ENCODE measurements at regions not wholly inside any gene's neighbourhood (a gene's known extent, or its start where the extent isn't known, plus 50 kb on each side); places are given as distances from the start of the nearest gene placed in this dataset.
"Not testable (repeated sequence)": the region's sequence is repeated elsewhere in the genome, so short reads cannot be mapped to it uniquely, and the experiment has no call there.

DNA sequence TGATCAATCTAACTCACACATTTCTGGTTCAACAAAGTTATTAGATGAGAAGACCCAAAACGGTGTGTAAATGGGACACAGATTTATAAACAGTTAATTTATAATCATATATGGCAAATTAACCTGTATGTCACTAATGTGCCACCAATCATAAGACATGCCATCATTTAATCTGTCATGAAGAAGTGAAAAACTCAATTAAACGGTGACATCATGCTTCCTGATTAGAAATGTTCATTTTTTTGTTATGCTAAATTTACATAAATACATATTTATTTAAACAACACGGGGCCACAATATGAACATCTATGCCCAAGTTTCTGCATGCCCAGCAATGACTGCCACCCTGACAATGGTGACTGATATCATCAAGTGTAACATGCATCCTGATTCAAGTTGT is 164.1 kb upstream of the EEA1 start:
- no peaks in the 10 kb centered on the region for H4K20me1 ChIP-seq (ENCODE audit: insufficient read depth, poor library complexity, severe bottlenecking)
- H3K9me2 ChIP-seq (replicated peaks; ENCODE audit: insufficient read depth) = no peaks in the 10 kb centered on the region
- H3K27ac ChIP-seq = no peak overlapping the region
- no peaks in the 10 kb centered on the region for H3K79me2 ChIP-seq
- H3K9me3 ChIP-seq (ENCODE audit: low read depth) = no peaks in the 10 kb centered on the region
- H3K36me3 ChIP-seq (replicated peaks; ENCODE audit: insufficient read depth, low read depth) = no peaks in the 10 kb centered on the region
- H3K4me1 ChIP-seq (ENCODE audit: insufficient read depth) = peaks cover 13% of the 10 kb centered on the region
- WGBS (ENCODE audit: low lambda C conversion rate, missing lambda C conversion rate) = 88% methylated on average over 3 of the region's 3 CpGs
- H3K4me3 ChIP-seq = no peak overlapping the region
- TF ChIP-seq, protein P1, sequence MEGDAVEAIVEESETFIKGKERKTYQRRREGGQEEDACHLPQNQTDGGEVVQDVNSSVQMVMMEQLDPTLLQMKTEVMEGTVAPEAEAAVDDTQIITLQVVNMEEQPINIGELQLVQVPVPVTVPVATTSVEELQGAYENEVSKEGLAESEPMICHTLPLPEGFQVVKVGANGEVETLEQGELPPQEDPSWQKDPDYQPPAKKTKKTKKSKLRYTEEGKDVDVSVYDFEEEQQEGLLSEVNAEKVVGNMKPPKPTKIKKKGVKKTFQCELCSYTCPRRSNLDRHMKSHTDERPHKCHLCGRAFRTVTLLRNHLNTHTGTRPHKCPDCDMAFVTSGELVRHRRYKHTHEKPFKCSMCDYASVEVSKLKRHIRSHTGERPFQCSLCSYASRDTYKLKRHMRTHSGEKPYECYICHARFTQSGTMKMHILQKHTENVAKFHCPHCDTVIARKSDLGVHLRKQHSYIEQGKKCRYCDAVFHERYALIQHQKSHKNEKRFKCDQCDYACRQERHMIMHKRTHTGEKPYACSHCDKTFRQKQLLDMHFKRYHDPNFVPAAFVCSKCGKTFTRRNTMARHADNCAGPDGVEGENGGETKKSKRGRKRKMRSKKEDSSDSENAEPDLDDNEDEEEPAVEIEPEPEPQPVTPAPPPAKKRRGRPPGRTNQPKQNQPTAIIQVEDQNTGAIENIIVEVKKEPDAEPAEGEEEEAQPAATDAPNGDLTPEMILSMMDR (IDR thresholded peaks at IDR 0.05; ENCODE audit: poor library complexity) = no peak
- TF ChIP-seq EZH2phosphoT487 (IDR thresholded peaks at IDR 0.05; ENCODE audit: low read depth, severe bottlenecking, unreplicated experiment) (no peak), EZH2 (IDR thresholded peaks at IDR 0.05; ENCODE audit: borderline replicate concordance) (no peak)
- no peaks in the 10 kb centered on the region for H3K27me3 ChIP-seq
- H2AFZ ChIP-seq = no peak overlapping the region
- DNase-seq (ENCODE audit: low spot score) = no peak
- H3K4me2 ChIP-seq = no peak overlapping the region

- not testable (repeated sequence) for H3K4me3 ChIP-seq; H3K4me1 ChIP-seq (ENCODE audit: insufficient read depth); H2AFZ ChIP-seq; DNase-seq (ENCODE audit: low spot score); H3K4me2 ChIP-seq; H3K9me3 ChIP-seq (ENCODE audit: low read depth); H3K27me3 ChIP-seq; H4K20me1 ChIP-seq (ENCODE audit: insufficient read depth, poor library complexity, severe bottlenecking); H3K9me2 ChIP-seq (replicated peaks; ENCODE audit: insufficient read depth); H3K36me3 ChIP-seq (replicated peaks; ENCODE audit: insufficient read depth, low read depth); H3K27ac ChIP-seq; H3K79me2 ChIP-seq
- 87% methylated on average over 9 of the region's 9 CpGs for WGBS (ENCODE audit: low lambda C conversion rate, missing lambda C conversion rate)
These were observed 165.1 kb upstream of the EEA1 start for GRCh38 chr12:93094222-93094621.

GRCh38 chr12:93094988-93095737 is 166.1 kb upstream of the EEA1 start:
- WGBS (ENCODE audit: low lambda C conversion rate, missing lambda C conversion rate) = 74% methylated on average over 7 of the region's 7 CpGs
- H3K4me1 ChIP-seq (ENCODE audit: insufficient read depth) = peaks cover 8% of the 10 kb centered on the region
- no peaks in the 10 kb centered on the region for H3K79me2 ChIP-seq

GRCh38 chr12:93097417-93097816 is 168.3 kb upstream of the EEA1 start:
- Histone ChIP-seq H3K36me3 (replicated peaks; ENCODE audit: insufficient read depth, low read depth) (no peaks in the 10 kb centered on the region), H2AFZ (no peak overlapping the region), H3K27ac (no peak overlapping the region), H3K9me2 (replicated peaks; ENCODE audit: insufficient read depth) (no peaks in the 10 kb centered on the region), H4K20me1 (ENCODE audit: insufficient read depth, poor library complexity, severe bottlenecking) (no peaks in the 10 kb centered on the region), H3K79me2 (no peaks in the 10 kb centered on the region), H3K4me2 (no peak overlapping the region), H3K4me1 (ENCODE audit: insufficient read depth) (peaks cover 27% of the 10 kb centered on the region), H3K27me3 (no peaks in the 10 kb centered on the region), H3K4me3 (no peak overlapping the region), H3K9me3 (ENCODE audit: low read depth) (no peaks in the 10 kb centered on the region)
- TF ChIP-seq EZH2phosphoT487 (IDR thresholded peaks at IDR 0.05; ENCODE audit: low read depth, severe bottlenecking, unreplicated experiment) (no peak), EZH2 (IDR thresholded peaks at IDR 0.05; ENCODE audit: borderline replicate concordance) (no peak)
- TF ChIP-seq, protein P1 (IDR thresholded peaks at IDR 0.05; ENCODE audit: poor library complexity) = no peak
- no peak for DNase-seq (ENCODE audit: low spot score)

More at GRCh38 chr12:93094988-93095737, 166.1 kb upstream of the EEA1 start:
- no peaks in the 10 kb centered on the region for H3K9me3 ChIP-seq (ENCODE audit: low read depth)
- TF ChIP-seq EZH2 (IDR thresholded peaks at IDR 0.05; ENCODE audit: borderline replicate concordance) (no peak), EZH2phosphoT487 (IDR thresholded peaks at IDR 0.05; ENCODE audit: low read depth, severe bottlenecking, unreplicated experiment) (no peak)
- TF ChIP-seq, protein P1 (IDR thresholded peaks at IDR 0.05; ENCODE audit: poor library complexity) = no peak
- H3K9me2 ChIP-seq (replicated peaks; ENCODE audit: insufficient read depth) = no peaks in the 10 kb centered on the region
- no peak overlapping the region for H3K4me2 ChIP-seq
- no peak overlapping the region for H2AFZ ChIP-seq
- no peaks in the 10 kb centered on the region for H3K36me3 ChIP-seq (replicated peaks; ENCODE audit: insufficient read depth, low read depth)
- no peaks in the 10 kb centered on the region for H4K20me1 ChIP-seq (ENCODE audit: insufficient read depth, poor library complexity, severe bottlenecking)
- DNase-seq (ENCODE audit: low spot score) = no peak
- H3K27ac ChIP-seq = peak overlapping the region; percentile 30
- H3K27me3 ChIP-seq = no peaks in the 10 kb centered on the region
- no peak overlapping the region for H3K4me3 ChIP-seq
